Esophagus muscularis mucosa (tissue), 4 donors: ENCODE measurements at regions not wholly inside any gene's neighbourhood (a gene's known extent, or its start where the extent isn't known, plus 50 kb on each side); places are given as distances from the start of the nearest gene placed in this dataset.
A peak's percentile ranks its signal among the peaks of the same experiment; 100 is the strongest.

ENCODE experiments used
- DNase-seq: peaks from one replicate; pipeline ENCODE4 v3.0.0-alpha.2; 2017; ENCODE audit errors: extremely low spot score
- H3K27ac ChIP-seq, 4 donors: fragments of 200-600 bp; sonication (generic); replicated peaks in 1 of 4; 1 replicate in 3 of 4; 2 replicates in 1 of 4; pipeline ENCODE4 v1.5.1; 2016 to 2019; ENCODE audit warnings: mild to moderate bottlenecking in 1 of 4
- H3K27me3 ChIP-seq, 4 donors: fragments of 200-600 bp; sonication (generic); one replicate each; pipeline versions ENCODE4 v1.5.1 to v1.6.0; 2016 to 2019
- H3K36me3 ChIP-seq, 4 donors: fragments of 200-600 bp; sonication (generic); one replicate each; pipeline ENCODE4 v1.5.1; 2016 to 2019
- H3K4me1 ChIP-seq, 4 donors: fragments of 200-600 bp; sonication (generic); one replicate each; pipeline ENCODE4 v1.5.1; 2016 to 2019
- H3K4me3 ChIP-seq, 4 donors: fragments of 200-600 bp; sonication (generic); 1 replicate in 2 of 4; 2 replicates in 2 of 4; pipeline ENCODE4 v1.5.1; 2016 to 2019; ENCODE audit warnings: mild to moderate bottlenecking in 4 of 4, moderate library complexity in 1 of 4
- H3K9me3 ChIP-seq, 4 donors: fragments of 200-600 bp; sonication (generic); 1 replicate in 3 of 4; 2 replicates in 1 of 4; pipeline ENCODE4 v1.5.1; 2016 to 2019
- EP300 ChIP-seq: sonication (generic); formaldehyde crosslinking; IDR thresholded peaks from one replicate; pipeline ENCODE4 v1.6.1; 2017; ENCODE audit warnings: antibody characterized with exemption
- POLR2A ChIP-seq: fragments of 450-650 bp; IDR thresholded peaks from one replicate; pipeline ENCODE4 v1.6.1; 2017; ENCODE audit warnings: antibody characterized with exemption, moderate library complexity, mild to moderate bottlenecking, low read depth
- POLR2AphosphoS5 ChIP-seq, 2 donors: sonication (generic); formaldehyde crosslinking; IDR thresholded peaks; one replicate each; pipeline ENCODE4 v1.6.1; 2017; ENCODE audit warnings: antibody characterized with exemption in 2 of 2
- WGBS: methylation state at CpG from one replicate; pipeline ENCODE4 v1.1.5; 2018; 5-methylcytosine and 5-hydroxymethylcytosine counted together
- intact Hi-C: fragments of 100-400 bp; cut with DNase I; formaldehyde crosslinking; loops from one replicate; pipeline ENCODE4 v1.15.1; 2023
- TF ChIP-seq, protein P1 (sequence below), 3 experiments: fragments of 200-600 bp in 2 of 3; fragments of 450-650 bp in 1 of 3; sonication (generic) in 2 of 3; IDR thresholded peaks; one replicate each; pipeline ENCODE4 v1.5.1; 2017 to 2019; ENCODE audit warnings: antibody characterized with exemption in 3 of 3, mild to moderate bottlenecking in 2 of 3, moderate library complexity in 1 of 3

DNA sequence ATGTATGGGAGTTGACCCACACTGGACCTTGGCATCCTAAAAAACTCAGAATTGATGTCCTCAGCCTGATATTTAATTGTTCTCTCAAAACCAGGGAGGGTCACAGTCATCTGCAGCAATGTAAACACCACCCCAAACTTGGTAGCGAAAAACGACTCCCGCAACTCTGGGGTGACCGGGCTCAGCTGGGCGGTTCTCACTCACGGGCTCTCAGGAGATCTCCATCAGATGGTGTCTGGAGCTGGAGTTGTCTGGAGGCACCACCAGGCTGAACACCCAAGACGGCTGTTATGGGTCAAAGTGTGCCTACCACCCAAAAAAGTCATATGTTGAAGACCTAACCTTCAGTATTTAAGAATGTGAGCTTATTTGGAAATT is 50.9 kb upstream of the NXT1 start:
- intact Hi-C loops: no loop called here
- TF ChIP-seq EP300 (no peak), POLR2AphosphoS5 (IDR thresholded peaks at IDR 0.05) (no peak)
- TF ChIP-seq, protein P1, sequence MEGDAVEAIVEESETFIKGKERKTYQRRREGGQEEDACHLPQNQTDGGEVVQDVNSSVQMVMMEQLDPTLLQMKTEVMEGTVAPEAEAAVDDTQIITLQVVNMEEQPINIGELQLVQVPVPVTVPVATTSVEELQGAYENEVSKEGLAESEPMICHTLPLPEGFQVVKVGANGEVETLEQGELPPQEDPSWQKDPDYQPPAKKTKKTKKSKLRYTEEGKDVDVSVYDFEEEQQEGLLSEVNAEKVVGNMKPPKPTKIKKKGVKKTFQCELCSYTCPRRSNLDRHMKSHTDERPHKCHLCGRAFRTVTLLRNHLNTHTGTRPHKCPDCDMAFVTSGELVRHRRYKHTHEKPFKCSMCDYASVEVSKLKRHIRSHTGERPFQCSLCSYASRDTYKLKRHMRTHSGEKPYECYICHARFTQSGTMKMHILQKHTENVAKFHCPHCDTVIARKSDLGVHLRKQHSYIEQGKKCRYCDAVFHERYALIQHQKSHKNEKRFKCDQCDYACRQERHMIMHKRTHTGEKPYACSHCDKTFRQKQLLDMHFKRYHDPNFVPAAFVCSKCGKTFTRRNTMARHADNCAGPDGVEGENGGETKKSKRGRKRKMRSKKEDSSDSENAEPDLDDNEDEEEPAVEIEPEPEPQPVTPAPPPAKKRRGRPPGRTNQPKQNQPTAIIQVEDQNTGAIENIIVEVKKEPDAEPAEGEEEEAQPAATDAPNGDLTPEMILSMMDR (IDR thresholded peaks at IDR 0.05): no peak
- Histone ChIP-seq H3K9me3 (peaks cover 0 to 7% (median 0%) of the 10 kb centered on the region in 4 donors), H3K36me3 (no peaks in the 10 kb centered on the region), H3K4me1 (peaks cover 2 to 16% (median 5%) of the 10 kb centered on the region in 4 donors), H3K27me3 (peaks cover 0 to 3% (median 0%) of the 10 kb centered on the region in 4 donors), H3K27ac (no peak overlapping the region), H3K4me3 (no peak overlapping the region)
- WGBS: 98% methylated on average over 7 of the region's 7 CpGs
- no peak for DNase-seq

DNA sequence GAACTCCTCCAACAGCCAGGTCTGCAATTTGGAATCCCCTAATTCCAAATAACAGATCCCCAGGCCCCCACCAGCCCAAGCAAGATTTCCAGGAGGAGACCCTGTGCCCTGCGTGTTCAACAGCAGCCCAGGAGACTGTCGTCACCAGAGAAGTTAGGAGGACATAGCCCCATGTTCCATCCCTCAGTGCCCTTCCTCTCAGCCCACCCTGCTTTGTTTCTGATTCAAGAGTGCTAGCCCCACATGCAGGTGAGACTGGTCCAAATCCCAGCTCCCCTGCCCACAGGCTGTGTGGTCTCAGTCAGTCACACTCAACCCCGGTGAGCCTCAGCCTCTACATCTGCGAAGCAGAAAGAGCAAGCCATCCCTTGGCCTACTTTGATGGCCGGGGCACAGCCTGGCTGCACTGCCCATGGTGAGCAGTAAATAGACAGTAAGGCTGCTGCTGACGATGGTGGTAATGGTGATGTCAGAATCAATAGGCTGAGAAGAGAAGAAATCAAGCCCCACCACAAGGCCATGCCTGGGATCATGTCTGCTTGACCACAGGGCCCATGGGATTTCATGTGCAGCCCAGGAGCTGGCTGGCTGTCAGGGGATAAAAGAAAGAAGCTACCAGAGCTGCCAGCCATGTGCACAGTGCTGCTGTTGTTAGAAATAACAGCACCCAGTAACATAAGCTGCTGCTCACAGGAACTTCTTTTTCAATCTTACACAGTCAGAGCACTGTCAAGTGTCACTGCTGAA is 51.5 kb upstream of the NXT1 start:
- peaks cover 0 to 7% (median 0%) of the 10 kb centered on the region in 4 donors for H3K9me3 ChIP-seq
- intact Hi-C loops: no loop called here
- no peak for DNase-seq
- TF ChIP-seq POLR2A: no peak
- TF ChIP-seq EP300: no peak
- TF ChIP-seq POLR2AphosphoS5 (IDR thresholded peaks at IDR 0.05): no peak
- TF ChIP-seq, protein P1 (IDR thresholded peaks at IDR 0.05): no peak
- H3K27ac ChIP-seq: no peak overlapping the region
- H3K4me3 ChIP-seq: no peak overlapping the region
- WGBS: 100% methylated on average over 2 of the region's 6 CpGs
- H3K4me1 ChIP-seq: peaks cover 8 to 22% (median 10%) of the 10 kb centered on the region in 4 donors
- no peaks in the 10 kb centered on the region for H3K36me3 ChIP-seq
- peaks cover 0 to 3% (median 0%) of the 10 kb centered on the region in 4 donors for H3K27me3 ChIP-seq

DNA sequence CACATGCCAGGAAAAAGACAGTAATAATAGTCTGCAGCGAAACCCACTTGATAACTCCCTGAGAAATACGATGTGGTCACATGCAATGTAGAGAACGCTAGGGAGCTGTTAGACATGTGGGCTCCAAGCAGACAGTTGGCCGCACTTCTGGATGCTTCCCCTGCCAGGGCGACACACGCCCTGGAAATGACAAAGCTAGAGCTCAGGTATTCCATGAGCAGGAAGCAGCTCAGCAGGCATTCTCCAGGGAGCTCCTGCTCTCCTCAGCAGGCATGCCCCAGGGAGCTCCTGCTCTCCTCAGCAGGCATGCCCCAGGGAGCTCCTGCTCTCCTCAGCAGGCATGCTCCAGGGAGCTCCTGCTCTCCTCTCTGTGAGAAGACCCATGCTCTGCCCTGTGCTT is 52.4 kb upstream of the NXT1 start:
- Histone ChIP-seq H3K27ac (no peak overlapping the region), H3K27me3 (peaks cover 0 to 3% (median 0%) of the 10 kb centered on the region in 4 donors), H3K36me3 (no peaks in the 10 kb centered on the region), H3K9me3 (peaks cover 0 to 7% (median 0%) of the 10 kb centered on the region in 4 donors), H3K4me3 (no peak overlapping the region), H3K4me1 (peaks cover 13 to 28% (median 14%) of the 10 kb centered on the region in 4 donors)
- TF ChIP-seq POLR2A: no peak
- TF ChIP-seq POLR2AphosphoS5 (IDR thresholded peaks at IDR 0.05): no peak
- TF ChIP-seq EP300: no peak
- TF ChIP-seq, protein P1 (IDR thresholded peaks at IDR 0.05): no peak
- intact Hi-C loops: no loop called here
- no peak for DNase-seq
- WGBS: 88% methylated on average over 6 of the region's 6 CpGs

DNA sequence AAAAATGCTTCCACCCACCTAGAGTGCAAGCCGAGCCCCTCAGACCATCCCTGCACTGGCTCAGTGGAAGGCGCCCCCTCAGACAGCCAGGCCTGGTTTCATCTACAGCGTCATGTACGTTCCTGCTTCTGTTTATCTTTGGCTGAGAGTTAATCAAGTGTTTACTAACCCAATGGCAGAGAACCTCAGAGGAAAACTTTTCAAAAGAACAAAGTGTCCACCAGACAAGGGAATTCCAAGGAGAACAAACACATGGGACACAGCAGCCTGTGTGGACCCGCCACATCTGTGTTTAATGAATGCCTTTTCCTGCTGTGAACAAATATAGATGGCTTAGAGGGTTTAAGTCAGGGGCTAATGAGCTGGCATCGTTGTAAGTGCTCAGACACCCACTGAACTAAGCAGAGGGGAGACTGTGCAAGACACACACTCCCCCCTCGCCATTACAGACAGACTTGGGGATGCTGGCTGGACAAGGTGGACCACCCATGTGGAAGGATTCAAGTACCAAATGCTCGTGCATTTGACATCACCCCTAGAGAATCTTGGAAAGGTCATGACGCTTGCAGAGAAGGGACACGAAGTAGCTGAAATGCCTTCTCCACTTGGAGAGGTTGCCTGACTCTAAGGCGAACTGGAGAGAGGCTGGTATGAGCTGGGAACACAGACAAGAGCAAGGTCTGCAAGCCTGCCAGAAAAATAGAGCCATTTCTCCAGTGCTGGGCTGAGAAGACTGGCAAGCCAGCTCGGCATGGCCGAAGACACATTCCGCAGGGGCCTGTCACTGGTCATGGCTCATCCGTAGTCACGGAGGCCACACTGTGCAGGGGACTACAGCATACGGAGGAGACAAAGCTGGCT is 53.5 kb upstream of the NXT1 start:
- Histone ChIP-seq H3K4me3 (no peak overlapping the region), H3K27ac (peak overlapping the region in 2 of 4 donors; percentile 7 to 34), H3K36me3 (no peaks in the 10 kb centered on the region), H3K4me1 (peaks cover 13 to 31% (median 18%) of the 10 kb centered on the region in 4 donors), H3K9me3 (peaks cover 0 to 7% (median 0%) of the 10 kb centered on the region in 4 donors), H3K27me3 (peaks cover 0 to 3% (median 0%) of the 10 kb centered on the region in 4 donors)
- TF ChIP-seq EP300 (no peak), POLR2A (no peak), POLR2AphosphoS5 (IDR thresholded peaks at IDR 0.05) (peak in 1 of 2 donors; percentile 33)
- TF ChIP-seq, protein P1 (IDR thresholded peaks at IDR 0.05): no peak
- intact Hi-C loops: no loop called here
- WGBS: 76% methylated on average over 16 of the region's 17 CpGs
- DNase-seq: no peak
